GM18951 (cell line): ENCODE measurements at regions not wholly inside any gene's neighbourhood (a gene's known extent, or its start where the extent isn't known, plus 50 kb on each side); places are given as distances from the start of the nearest gene placed in this dataset.

Source experiments
- POLR2A ChIP-seq: IDR thresholded peaks from 4 replicates; pipeline ENCODE4 v1.6.1; 2011; ENCODE audit warnings: mild to moderate bottlenecking; ENCODE audit not compliant: insufficient read length, insufficient read depth; ENCODE audit errors: extremely low read depth
- in situ Hi-C: fragments of 300-500 bp; cut with MboI; formaldehyde crosslinking; loops from one replicate; pipeline ENCODE4 v1.12.0; 2022; ENCODE audit warnings: low sequenced_read_pairs, mixed read lengths, inconsistent platforms; ENCODE audit not compliant: unreplicated experiment

DNA sequence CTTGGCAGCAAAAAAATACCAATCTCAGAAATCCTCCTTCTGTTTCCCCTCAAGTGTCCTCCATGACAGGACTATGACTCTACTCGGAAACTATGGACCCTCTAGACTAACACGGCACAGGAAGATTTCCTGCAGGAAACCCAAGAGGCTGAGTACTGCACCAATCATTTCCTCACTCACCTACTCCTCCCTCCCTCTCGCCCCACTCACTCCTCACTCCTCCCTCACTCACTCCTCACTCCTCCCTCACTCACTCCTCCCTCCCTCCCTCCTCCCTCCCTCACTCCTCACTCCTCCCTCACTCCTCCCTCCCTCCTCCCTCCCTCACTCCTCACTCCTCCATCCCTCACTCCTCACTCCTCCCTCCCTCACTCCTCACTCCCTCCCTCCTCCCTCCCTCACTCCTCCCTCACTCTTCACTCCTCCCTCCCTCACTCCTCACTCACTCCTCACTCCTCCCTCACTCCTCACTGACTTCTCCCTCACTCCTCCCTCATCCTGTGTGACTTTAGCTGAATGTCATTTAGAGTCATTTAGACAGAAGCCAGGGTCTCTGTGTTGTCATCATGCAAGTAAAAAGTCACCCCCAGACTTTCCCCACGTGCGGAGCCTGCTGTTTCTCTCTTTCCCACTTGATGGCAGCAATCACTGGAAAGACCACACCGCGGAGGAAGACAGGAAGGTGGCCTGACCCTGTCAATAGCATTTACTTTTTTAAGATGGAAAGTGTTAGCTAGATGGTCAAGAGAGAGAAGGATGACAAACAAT lies 226.8 kb upstream of the PDE10A start:
- TF ChIP-seq POLR2A, result no peak
- in situ Hi-C loops, result loop anchor here (5.0 to 25.0 kb wide), 2 partner anchors 207 to 547 kb away; no protein-coding TSS in a partner anchor

DNA sequence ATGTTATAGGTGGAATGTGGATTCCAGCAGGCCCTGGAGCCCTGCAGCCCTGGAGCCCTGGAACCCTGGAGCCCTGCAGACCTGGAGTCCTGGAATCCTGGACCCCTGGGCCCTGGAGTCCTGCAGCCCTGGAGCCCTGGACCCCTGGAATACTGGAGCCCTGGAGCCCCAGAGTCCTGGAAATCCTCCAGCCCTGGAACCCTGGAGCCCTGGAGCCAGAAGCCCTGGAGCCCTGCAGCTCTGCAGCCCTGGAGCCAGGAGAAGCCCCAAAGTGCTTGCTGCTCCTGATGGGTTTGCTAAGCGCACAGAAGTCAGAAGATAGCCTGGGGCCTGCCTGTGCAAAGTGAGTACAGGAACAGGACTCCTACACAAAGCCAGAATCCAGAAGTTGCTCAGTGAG lies 223.1 kb upstream of the PDE10A start:
- TF ChIP-seq POLR2A, result no peak

DNA sequence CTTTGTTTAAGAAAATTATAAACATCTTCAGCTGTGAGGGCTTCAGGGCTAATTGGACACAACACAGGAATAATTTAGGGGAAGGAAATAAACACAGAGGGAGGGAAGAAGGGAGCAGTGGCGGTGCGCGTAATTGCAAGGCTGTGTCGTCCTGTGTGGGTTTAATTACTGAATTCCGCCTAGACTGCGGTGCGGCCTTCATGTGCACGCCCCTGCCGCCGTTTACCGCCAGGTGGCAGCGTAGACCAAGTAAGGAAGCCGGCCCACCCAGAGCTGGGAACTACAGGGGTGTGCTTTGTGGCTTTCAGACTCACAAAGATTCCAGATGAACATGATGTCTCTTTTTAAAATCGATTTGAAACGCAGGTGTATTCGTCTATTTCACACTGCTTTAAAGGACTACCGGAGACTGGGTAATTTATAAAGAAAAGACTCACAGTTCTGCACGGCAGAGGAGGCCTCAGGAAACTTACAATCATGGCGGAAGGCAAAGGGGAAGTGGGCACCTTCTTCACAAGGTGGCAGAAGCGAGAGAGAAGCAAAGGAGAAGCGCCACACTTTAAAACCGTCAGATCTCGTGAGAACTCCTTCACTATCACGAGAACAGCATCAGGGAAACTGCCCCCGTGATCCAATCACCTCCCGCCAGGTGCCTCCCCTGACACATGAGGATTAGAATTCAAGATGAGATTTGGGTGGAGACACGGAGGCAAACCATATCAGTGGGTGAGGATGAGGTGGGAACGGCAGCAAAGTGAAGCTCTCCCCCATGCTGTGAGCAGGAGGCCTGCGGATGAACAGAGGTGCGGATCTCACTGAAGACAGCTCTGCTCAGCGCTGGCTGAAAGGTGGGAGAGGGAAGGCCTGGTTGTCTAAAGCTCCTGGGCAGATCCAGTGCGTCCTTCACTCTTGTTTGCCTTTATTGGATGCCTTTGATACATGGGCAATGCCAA lies 222.0 kb upstream of the PDE10A start:
- in situ Hi-C loops, result loop anchor here (5.0 to 25.0 kb wide), 2 partner anchors 212 to 552 kb away; no protein-coding TSS in a partner anchor
- no peak for TF ChIP-seq POLR2A

More for the DNA sequence above, 223.1 kb upstream of the PDE10A start:
- in situ Hi-C loops, result loop anchor here (5.0 to 25.0 kb wide), 2 partner anchors 211 to 551 kb away; no protein-coding TSS in a partner anchor

DNA sequence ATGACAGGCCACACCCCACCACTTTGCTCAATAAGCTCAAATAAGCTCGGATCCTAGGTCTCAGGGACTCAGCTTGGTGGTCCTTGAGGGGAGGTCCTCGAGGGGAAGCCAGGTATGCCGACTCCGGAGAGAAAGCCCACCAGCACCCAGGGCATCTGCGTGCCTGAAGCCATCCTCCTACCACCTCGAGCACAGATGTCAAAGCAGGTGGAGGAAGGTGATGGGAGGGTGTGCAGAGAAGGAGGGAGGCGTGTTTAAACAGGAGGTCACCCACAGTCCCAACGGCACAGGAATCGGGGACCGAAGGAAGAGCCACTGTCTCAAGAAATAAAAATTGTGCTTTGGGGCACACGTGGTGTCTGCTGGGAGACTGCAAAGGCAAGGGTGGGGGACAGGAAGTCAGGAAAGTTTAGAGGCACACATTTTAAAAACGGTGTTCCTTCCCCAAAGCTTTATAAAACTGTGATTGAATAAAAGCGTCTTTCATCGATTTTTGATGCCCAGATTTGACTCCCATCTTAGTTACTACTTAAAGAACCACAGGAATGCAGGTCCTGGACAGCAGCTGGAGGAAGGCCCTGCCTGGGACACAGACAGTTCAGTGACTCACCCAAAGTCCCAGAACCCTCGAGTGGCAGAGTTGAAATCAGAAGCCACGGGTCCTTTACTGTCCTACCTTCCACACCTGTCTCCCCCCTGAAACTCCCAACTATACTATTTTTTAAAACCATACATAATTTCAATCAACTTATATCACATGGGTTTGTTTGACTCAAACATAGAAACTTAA lies 221.0 kb upstream of the PDE10A start:
- no peak for TF ChIP-seq POLR2A
- in situ Hi-C loops, result loop anchor here (25.0 kb wide), 1 partner anchor 553 kb away; no protein-coding TSS in a partner anchor

DNA sequence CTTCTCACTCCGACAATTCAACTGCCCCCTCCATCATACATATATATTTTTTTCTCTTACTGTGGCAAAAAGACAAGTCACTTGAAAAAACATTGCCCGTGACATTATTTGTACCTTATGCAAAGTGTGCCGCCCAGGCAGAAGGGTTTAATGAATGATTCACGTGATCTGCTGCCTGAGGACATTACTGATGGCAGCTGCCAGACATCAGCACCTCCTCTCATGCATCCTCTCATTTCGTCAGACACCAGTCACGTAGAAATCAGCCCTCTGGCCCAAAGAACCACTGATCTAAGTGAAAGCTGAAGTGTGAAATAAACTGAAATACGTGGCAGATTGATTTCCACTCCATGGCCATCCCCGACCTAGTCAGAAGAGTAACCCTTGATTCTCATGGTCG lies 218.8 kb upstream of the PDE10A start:
- in situ Hi-C loops, result loop anchor here (25.0 kb wide), 1 partner anchor 555 kb away; no protein-coding TSS in a partner anchor

DNA sequence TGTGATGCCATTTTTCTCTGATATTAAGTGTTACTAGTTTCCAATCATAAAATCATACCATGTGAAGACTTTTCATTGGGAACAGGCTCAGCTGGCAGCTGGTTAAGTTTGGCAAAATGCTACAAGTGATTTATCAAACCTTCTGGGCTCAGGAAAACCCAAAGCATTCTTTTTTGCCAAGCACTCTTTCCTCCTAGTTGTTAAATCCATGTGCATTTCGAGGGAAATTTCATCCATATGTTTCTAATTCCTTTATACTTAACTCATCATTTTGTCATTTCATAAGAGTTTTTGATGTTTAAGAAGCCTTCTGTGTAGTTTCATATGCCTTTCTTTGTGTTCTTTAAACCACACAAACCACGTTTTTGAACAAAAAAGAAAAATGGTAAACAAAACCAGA lies 217.6 kb upstream of the PDE10A start:
- no peak for TF ChIP-seq POLR2A
- in situ Hi-C loops, result loop anchor here (25.0 kb wide), 1 partner anchor 557 kb away; no protein-coding TSS in a partner anchor

More for the DNA sequence above, 218.8 kb upstream of the PDE10A start:
- no peak for TF ChIP-seq POLR2A

DNA sequence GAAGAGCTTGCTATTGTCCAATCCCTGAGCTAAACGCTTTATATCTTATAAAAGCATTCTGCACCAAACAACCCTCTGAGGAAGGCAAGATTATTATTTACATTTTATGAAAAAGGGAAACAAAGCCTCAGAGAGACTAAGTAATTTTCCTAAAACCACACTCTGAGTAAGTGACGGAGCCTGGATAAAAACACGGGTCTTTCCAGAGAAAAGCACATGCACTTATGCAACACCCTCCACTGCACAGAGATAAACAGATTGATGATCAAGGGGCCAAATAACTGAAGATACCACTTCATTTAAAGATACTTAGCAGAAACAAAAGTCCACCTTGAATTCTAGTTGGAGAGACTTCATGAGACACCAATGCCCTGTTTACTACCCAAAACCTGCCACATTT lies 214.7 kb upstream of the PDE10A start:
- TF ChIP-seq POLR2A, result no peak
- in situ Hi-C loops, result loop anchor here (25.0 kb wide), 1 partner anchor 560 kb away; no protein-coding TSS in a partner anchor

DNA sequence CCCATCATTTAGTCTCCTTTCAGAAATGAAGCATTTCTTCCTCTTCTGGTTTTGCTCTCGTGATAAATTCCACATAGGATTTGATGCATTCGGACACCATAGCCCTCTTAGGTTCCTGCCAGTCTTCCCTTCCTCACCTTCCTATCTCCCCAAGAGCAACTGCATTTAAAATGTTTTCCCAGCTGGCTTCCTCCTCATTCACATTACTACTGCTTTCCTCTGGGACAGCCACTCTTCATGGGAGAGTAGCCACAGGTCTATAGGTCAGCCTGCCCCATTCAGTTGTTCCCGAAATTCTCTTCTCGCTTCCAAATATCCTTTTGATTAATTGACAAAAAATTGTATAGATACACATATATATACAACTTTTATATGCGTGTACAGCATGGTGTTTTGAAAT lies 214.2 kb upstream of the PDE10A start:
- no peak for TF ChIP-seq POLR2A
- in situ Hi-C loops, result loop anchor here (25.0 kb wide), 1 partner anchor 560 kb away; no protein-coding TSS in a partner anchor

DNA sequence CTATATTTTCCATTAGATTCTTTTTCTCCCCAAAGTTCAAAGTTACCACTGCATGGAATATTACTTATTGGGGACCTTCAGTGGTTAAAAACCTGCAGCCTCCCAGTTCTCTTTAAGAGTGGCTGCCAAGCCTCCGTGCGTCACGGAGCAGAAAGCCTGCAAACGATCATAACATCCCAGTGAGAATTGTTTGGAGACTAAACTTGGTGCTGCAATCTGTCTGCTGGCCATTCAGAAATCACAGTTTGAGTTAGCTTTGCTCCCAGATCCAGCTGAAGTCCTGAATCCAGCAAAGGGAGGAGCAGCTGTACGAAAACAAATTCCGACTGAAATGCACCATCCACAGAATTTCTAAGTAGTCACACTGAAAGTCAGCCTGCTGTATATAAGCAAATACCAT lies 213.5 kb upstream of the PDE10A start:
- no peak for TF ChIP-seq POLR2A
- in situ Hi-C loops, result loop anchor here (25.0 kb wide), 1 partner anchor 561 kb away; no protein-coding TSS in a partner anchor

DNA sequence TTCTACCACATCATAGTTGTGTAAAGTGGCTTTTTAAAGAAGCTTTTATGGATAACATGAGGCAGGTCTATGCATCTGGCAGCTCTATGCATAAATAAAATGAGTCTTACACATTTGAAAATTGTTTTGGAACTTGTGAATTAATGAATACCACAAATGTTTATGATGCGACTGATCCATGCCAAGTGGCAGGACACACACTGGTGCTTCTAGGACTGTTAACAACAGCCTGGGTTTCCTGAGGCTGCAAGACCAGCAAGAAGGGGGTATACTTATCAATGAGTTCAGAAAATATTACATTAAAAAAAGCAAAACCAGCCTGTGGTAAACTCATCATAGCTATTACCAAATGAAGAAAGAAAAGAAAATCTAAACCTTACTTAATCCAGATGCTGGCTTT lies 212.9 kb upstream of the PDE10A start:
- no peak for TF ChIP-seq POLR2A

DNA sequence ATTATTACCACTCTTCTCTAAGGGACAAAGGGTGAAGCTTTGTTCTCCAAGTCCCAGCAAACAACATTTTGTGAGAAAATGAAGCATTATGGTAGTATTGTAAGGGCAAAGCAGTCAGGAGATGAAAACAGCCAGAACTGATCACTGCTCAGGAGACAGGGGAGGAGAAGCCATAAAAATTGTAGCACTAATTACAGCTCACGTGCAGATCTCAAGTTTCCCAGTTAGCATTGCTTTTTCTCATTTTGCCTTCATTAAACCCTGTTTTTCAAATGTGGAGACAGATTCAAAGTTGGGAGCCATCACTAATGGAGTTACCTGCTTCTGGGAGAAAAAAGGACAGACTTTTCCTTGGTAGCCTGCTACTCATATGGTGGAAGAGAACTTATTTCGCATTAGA lies 210.9 kb upstream of the PDE10A start:
- in situ Hi-C loops, result no loop called here
- TF ChIP-seq POLR2A, result no peak

More for the DNA sequence above, 212.9 kb upstream of the PDE10A start:
- in situ Hi-C loops, result loop anchor here (25.0 kb wide), 1 partner anchor 561 kb away; no protein-coding TSS in a partner anchor

DNA sequence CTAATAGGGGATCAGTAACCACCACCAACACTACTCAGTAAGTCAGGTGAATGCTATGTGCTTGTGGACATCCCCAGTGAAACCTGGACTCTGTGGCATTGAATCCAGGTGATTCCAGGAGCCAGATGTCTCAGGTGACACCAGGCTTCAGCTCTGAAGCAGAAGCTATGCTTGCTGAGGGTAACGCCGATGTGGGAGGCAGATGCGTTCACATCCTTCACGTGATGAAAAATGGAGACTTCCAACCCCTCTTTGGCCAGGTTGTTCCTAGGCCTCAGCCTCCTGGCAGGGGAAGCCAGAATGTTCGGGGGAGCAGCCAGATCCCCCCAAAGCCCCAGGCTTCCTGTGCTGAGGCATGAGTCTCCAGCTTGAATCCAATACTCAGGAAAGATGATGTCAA lies 209.8 kb upstream of the PDE10A start:
- in situ Hi-C loops, result no loop called here
- no peak for TF ChIP-seq POLR2A
